ENCODE measurements at regions not wholly inside any gene's neighbourhood (a gene's known extent, or its start where the extent isn't known, plus 50 kb on each side); places are given as distances from the start of the nearest gene placed in this dataset.
"Not testable (repeated sequence)": the region's sequence is repeated elsewhere in the genome, so short reads cannot be mapped to it uniquely, and the experiment has no call there.

DNA sequence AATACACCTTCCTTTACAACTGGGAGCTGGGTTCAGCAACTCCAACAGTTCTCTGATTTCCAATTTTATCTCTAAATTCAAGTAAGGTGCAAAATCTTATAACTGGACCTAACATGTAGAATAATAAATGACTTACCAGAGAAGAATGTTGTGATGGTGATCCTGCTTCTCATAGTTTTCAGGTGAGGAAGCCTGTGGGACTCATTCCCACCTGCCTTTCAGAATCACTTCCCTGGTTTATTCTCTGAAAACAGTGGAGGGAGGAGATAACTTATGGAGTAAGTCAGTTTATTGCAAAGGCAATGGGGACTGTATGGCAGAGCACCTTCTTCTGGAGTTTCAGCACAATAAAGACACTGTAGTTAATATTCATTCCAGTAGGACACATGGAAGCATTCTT is 1188.2 kb upstream of the FAM98A start:
- no peak for DNase-seq

DNA sequence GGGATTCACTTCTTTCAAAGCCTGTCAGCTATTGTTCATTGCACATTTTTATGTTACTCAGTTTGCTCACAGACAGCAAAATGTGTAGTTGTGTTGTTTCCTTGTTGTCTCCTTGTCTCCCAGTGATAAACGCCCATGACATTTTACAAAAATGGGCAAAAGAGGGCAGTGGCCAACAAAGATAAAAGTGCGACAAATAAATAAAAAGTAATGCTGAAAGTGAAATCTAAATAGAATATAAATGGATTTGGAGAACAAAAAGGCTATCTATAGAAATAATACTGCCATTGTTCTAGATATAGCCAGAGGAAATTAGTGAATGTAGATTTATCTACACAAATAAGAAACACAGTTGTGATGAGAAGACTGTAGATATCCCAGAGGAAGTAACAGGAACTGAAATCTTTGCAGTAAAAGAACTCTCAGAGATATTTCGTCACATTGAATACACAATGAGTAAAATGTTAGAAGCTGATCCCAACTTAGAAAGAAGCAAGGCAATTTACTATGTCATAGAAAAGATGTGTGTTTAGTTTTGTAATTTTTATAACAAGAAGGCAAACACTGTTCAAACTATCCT is 1186.2 kb upstream of the FAM98A start:
- DNase-seq, result no peak

DNA sequence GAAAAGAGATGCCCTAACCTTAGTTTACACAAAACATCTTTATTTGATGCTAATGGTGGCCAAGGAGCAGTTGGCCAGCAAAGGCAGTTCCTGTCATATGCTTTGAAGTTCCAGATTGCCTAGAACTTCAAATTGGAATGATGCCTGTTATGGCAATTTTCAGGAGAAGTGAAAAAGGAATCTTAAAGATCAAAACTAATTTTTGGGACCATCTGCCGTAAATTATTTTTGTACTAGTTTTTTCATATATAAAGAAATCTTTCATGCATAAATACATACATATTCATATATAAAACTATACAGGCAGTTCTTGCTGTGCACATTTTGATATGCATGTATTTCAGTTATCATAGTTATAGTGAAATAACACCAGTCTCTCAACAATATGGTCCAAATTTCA is 1185.6 kb upstream of the FAM98A start:
- DNase-seq, result no peak

DNA sequence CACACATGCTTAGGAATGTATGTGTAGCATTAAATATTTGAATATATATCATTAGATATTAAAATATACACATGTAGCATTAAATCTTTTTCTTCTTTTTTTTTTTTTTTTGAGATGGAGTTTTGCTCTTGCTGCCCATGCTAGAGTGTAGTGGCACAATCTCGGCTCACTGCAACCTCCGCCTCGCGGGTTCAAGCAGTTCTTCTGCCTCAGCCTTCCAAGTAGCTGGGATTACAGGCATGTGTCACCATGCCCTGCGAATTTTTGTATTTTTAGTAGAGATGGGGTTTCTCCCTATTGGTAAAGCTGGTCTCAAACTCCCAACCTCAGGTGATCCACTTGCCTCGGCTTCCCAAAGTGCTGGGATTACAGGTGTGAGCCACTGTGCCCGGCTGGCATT is 1151.6 kb upstream of the FAM98A start:
- not testable (repeated sequence) for DNase-seq

DNA sequence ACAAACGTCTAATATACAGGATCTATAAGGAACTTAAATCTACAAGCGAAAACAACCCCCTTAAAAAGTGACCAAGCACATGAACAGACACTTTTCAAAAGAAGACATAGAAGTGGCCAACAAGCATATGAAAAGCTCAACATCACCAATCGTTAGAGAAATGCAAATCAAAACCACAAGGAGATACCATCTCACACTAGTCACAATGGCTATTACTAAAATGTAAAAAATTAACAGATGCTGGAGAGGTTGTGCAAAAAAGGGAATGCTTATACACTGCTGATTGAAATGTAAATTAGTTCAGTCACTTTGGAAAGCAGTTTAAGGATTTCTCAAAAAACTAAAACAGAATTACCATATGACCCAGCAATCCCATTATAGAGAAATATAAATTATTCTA is 1148.5 kb upstream of the FAM98A start:
- no peak for DNase-seq

DNA sequence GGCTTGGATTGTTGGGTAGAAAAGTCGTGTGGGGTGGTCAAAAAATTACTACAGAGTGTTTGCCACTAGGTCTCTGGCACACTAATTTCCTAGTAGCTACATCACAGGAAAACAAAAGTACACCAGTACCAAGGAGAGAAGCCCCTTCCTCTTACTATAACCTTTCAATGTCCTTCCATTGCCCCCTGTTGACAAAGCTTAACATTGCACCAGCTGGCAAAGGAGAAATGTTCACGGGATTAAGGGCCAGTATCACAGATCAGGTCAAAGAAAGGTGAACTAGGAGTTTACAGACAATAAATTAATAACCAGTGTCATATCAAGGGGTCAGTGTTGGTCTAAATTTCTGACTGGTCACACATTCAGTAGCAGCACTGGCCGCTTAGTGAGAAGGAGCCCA is 1139.6 kb upstream of the FAM98A start:
- DNase-seq, result no peak

DNA sequence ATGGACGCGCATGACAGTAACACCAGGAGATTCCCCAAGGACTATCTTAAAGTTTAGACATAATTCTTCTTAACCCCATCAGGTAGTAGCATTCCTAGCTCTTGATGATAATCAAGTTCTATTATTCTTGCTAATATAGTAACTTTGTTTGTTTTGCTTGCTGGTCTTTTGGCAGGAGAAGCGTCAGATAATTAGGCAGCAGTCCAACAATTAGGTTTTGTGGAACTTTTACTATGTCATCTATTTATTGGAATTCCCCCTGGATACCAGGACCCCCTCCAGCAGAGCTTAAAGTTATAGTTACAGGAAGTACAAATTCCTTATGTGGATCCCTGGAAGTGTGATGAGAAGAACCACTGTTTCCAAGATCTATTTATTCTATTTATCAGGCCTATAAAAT is 1138.0 kb upstream of the FAM98A start:
- no peak for DNase-seq

DNA sequence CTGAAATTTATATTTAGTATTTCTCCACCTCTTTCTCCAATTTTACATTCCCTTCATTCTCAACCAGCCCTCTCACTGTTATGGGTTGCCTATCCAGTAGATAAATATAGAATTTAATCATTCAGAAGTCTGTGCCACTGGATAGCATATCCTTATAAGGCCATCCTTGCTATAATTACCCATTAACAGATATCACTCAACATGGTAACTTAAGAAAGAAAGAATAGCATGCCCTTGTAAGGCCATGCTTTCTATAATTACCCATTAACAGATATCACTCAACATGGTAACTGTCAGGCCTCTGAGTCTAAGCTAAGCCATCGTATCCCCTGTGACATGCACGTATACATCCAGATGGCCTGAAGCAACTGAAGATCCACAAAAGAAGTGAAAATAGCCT is 1137.4 kb upstream of the FAM98A start:
- DNase-seq, result no peak

DNA sequence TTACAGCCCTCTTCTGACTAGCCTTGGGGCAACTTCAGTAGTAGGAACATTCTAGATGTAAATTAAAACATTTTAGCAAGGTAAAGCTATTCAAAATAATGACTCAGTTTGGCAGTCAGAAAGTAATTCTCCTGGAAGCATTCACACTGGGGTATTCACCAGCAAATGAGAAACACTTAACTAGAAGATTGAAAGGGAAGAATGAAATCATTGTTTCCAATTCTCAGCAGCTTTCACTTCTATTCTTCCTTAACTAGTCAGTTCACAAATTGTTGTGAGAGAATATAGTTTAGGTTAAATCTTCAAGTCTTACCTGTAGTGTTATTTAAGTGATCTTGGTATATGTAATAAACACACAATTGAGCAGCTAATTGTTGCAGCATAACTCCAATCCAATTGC is 1135.6 kb upstream of the FAM98A start:
- no peak for DNase-seq

DNA sequence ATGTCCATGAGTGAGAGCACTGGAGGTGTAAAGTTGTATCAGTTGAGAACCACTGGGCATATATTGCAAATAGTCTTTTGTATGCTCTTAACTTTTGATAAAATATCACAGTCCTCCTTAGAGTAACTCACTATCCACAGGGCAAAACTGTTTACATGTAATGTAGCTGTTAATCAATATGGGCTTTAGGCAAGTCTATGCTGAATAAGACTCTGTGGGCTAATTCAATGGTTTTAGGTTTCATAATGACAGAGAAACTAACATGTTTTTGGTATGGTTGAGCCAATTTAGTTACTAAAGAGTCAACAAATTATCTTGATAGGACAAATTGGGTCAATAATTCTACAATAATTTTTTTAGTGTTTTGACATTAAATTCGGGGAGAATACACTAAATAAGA is 1134.9 kb upstream of the FAM98A start:
- DNase-seq, result no peak

DNA sequence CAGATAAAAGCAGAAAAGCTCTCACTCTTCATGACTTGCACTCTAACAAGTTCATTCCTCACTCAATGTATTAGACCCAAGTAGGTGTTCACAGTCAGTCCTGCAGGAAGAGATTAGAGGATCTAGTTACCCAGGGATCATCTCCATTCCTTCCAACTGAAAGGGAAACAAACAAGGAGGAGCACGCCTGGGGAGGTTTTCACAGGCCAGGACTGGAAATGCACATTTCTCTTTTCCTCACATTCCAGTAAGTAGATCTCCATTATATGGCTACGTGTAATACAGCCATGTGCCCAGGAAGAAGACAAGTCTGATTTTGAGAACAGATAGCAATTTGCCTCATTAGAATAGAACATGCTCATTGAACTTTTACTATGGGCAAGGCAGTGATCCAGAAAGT is 1132.2 kb upstream of the FAM98A start:
- DNase-seq, result no peak

DNA sequence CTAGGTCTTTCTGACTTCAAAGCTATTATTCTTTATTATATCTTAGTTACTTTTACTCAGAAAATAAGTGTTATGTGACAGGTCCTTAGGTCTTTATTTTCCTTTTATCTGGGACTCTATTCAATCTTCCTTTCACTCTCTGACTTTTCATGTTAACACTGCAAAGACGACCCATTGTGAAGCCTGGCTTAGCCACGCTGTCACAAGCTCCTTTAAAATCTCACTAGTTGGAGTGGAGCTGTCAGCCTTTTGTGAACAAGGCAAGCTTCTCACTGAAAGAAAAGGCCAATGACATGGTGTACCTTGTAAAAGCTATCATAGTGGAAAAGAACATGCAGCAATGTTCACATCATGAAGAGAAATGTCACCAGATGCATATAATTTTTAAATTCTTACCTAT is 1130.7 kb upstream of the FAM98A start:
- no peak for DNase-seq

DNA sequence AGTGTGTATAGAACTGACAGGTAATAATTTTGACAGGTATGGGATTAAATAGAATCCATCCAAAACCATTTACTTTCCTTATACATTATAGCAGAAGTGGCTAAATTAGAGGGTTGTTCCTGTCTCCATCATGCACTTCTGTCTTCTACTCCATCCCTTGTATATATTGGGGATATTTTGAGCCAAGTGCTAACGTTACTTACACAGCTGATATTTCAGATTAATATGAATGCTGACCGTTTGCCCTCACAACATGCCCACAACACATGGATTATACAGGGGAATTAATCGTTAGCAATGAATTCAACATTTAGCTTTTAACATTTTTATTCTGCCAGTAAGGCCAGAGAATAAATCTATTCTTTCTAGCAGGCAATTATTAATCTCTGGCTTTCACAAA is 1125.0 kb upstream of the FAM98A start:
- no peak for DNase-seq

DNA sequence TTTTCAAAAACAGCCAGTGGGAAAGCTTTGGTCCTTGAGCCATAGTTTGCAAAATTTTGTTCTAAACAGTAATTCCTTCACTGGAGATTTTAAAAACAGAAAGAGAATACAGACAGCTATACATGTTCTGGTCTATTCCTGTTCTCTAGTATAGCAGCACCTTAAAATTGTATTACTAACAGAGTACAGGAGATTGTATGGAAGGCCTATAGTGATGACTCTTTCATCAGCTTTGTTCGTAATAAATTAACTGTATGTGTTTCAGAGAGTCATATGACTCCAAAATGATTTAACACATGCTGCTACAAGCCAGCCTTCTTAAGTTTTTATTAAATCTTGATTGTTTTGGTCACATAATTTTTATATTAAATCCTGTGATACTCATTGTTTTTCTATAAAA is 1124.6 kb upstream of the FAM98A start:
- DNase-seq, result no peak

DNA sequence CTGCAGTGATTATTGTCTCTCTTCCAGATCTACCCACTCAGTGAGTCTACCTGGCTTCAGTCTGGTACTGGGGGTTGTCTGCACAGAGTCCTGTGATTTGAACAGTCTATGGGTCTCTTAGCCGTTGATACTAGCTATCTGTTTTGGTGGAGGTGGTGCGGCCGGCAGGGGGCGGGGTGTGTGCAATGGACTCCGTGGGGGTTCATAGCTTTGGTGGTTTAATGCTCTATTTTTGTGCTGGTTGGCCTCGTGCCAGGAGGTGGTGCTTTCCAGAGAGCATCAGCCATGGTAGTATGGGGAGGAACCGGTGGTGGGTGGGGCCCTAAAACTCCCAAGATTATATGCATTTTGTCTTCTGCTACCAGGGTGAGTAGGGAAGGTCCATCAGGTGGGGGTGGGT is 1120.1 kb upstream of the FAM98A start:
- DNase-seq, result no peak

DNA sequence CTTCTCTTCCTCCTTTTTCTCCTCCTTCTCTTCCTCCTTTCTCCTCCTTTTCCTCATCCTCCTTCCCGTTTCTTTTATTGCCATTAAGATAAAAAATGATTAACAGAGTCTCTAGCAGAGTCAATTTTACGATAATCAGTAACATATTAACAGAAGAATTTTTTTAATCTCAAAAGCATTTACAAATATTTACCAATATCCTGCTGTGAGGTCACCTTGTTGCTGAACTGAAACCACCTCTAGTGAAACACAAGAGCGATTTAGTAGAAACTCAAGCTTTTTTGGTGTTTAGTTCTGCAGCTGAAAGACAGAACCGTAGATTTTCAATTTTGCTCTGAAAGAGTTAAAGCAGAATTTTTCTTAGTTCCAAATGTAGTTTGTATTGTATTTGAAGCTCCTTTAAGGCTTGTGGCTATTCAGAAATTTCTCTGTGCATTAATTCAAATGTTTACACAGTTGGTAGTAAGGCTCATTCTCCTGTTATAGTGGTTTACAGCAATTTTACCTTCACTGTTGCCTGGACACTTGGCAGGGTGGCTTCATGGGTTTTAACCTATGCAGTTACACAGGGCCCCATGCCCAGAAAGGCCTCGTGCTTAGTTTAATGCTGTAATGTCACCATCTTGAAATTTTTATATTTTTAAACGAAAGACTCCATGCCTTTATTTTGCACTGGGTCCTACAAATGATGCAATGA is 1106.6 kb upstream of the FAM98A start:
- DNase-seq, result no peak

DNA sequence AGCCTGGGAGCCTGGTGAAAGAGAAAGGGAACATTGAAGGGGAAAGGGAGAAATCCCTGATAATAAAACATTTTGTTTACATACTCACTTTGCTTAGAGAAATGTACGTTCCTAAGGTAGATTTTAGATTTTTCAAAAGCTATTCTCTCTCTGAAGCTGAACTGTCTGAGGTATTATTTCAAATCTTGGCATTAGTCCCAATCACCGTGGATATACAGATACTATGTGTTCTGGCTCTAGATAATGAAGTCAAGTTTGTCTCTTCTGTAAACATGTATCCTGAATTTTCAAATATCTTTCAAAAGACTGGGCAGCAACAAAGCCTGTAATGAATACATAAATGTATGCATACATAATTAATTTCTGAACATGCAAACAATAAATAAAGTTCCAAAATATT is 1104.2 kb upstream of the FAM98A start:
- no peak for DNase-seq

DNA sequence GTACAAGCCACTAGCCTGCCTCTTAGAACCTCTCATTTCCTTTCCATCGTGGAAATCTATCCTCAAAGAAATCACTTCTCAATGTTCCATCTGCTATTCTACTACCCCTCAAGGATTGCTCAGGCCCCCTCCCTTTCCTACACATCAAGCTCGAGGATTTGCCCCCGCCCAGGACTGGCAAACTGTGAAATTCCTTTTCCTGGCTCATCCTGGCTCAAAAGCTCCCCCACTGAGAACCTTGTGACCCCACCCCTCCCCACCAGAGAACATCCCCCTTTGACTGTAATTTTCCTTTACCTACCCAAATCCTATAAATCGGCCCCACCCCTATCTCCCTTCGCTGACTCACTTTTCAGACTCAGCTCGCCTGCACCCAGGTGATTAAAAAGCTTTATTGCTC is 1103.3 kb upstream of the FAM98A start:
- DNase-seq, result not testable (repeated sequence)

DNA sequence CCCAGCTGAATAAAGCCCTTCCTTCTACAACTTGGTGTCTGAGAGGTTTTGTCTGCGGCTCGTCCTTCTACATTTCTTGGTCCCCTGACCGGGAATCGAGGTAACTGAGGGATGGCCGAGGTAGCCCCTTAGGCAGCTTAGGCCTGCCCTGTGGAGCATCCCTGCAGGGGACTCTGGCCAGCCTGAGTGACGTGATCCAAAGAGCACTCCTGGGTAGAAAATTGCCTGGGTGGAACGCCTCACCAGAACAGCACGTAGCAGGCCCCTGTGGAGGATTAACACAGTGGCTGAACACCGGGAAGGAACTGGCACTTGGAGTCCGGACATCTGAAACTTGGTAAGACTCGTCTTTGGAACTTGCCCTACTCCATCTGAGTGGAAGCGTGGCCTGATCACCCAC is 1078.5 kb upstream of the FAM98A start:
- not testable (repeated sequence) for DNase-seq

DNA sequence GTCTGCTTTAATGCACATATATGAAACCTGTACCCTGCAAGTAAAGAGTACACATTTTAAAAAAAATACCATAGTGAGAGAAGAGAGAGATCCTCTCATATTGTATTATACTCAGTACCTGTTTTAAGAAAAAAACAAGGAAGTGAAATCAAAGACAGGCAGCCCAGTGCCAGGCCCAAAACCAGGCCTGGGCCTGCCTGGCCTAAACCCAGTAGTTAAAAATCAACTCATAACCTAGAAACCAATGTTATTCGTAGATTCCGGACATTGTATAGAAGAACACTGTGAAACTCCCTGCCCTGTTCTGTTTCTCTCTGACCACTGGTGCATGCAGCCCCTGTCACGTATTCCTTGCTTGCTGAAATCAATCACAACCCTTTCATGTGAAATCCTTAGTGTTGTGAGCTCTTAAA is 1078.0 kb upstream of the FAM98A start:
- DNase-seq, result not testable (repeated sequence)

DNA sequence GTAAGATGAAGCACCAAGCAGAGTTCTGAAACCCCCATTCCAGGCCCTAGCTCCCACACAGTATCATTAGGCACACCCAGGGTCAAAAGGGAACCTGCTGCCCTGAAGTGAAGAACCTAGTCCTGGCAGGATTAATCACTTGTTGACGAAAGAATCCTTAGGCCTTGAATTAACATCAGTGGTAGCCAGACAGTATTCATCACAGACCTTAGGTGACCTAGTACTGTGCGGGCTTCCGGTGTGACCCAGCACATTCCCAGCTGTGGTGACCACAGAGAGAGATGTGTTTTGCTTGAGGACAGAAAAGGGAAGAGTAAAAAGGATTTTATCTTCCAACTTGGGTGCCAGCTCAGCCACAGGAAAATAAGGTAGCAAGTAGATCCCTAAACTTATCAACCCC is 1071.4 kb upstream of the FAM98A start:
- DNase-seq, result no peak

DNA sequence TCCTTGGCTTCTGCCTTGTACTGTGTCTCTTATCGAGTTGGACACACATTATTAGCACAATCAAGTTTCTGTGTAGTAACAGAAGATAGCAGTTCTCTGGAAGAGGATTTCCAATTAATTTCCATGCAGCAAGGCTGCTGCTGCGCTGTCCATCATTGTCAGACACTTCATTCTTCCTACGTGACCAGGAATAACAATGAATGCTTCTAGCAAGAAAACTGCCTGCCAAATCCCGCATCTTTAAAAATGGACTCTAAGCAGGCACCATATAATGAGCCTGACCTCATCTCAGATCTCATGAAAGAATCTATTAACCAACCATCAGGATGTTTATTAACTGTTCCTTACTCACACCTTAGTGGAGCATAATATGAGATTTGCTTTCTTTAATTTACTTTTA is 1067.7 kb upstream of the FAM98A start:
- DNase-seq, result no peak

DNA sequence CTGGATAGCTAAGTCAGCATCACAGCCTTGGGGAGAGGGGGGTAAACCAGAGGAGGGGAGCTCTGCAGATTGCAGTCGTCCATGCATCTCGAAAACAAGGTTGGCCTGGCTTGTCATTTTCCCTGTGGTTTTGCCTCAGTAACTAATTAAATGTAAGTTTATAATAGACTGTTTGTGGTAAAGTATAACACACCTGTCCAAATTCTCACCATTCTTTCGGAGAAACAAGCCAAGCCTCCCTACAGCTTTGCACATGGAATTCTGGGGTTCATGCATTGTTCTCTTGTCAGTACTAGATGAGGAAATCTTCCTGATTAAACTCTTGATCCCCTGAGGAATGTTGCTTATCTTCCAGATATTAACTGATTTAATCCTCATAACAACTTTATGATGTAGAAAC is 1065.2 kb upstream of the FAM98A start:
- no peak for DNase-seq

DNA sequence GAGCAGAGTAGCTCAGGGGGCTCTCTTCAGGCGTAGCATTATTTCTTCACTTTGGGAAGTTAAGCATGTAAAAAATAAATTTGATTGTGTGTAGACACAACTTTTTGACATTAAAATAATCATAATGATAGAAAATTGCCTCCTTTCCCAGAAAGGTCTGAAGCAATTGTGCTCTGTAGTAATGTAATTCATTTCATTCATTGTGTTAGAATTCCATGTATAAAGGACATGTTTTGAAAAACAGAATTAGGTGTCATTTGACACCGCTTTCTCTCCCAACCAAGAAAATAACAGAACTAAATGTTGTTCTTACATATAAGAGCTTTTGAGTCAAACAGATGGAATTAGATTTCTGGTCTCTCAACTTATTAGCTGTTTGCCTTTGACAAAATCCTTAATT is 1064.2 kb upstream of the FAM98A start:
- no peak for DNase-seq

DNA sequence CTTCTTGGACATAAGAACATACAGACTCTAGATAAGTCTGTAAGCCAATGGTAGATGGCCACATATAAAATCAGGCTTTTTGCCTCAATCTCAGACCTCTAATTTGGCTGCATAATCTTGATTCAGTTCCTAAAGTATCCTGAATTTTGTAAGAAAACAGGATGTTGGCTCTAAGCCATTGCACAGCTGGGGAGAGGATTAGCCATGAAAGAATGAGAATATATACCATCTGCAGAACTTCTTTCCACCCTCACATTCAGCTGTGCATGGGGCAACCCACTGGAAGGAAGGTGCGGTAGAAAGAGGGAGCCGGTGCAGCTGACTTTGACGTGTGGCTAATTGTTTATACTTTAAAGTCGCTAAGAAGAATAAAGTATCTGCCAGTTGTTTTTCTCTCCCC is 1061.6 kb upstream of the FAM98A start:
- DNase-seq, result no peak
